ENCODE measurements at regions not wholly inside any gene's neighbourhood (a gene's known extent, or its start where the extent isn't known, plus 50 kb on each side); places are given as distances from the start of the nearest gene placed in this dataset.
A peak's percentile ranks its signal among the peaks of the same experiment; 100 is the strongest.

DNA sequence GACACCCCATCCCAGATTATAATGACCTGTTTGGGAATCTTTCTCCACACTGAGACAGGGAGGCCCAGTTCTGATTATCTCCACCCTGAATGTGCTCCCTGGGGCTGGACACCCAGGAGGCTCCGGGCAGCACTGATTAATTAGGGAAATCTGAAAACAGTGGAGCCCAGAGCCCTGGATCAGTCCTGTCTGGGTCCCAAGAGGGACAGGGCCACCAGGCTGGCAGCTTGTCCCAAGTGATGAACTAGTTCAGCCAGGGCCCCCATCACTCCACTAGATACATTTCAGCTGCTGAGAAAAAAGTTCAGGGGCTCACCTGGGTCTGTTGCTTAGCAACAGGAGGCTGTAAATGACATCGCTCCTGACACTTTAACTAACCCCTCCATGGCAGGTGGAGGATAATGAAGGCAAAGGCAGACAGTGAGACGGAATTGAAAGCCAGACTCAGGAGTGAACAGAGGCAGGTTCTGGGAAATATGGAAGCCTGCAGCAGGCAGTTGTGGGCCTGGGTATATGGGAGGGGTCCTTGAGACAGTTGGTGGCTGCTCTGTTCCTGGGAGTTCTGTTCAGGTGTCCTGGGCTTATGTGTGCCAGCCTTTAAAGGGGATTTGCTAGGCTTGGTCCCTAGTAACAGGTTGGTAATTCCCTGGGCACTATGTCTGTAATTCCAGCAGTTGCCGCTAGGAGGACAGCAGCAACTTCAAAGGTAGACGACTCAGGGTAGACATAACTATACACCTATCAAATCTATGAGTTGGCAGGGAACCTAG, 78.3 kb upstream of the CTNNBL1 start:
- no peaks in the 10 kb centered on the region for H3K4me1 Mint-ChIP-seq (ENCODE audit: low read depth)
- H3K9me3 Mint-ChIP-seq: no peaks in the 10 kb centered on the region
- H3K27me3 Mint-ChIP-seq (ENCODE audit: low read depth): peaks cover 21% of the 10 kb centered on the region
- H3K36me3 Mint-ChIP-seq (ENCODE audit: low read depth): no peaks in the 10 kb centered on the region
- no peak overlapping the region for H3K4me3 Mint-ChIP-seq
- no peak overlapping the region for H3K27ac Mint-ChIP-seq

DNA sequence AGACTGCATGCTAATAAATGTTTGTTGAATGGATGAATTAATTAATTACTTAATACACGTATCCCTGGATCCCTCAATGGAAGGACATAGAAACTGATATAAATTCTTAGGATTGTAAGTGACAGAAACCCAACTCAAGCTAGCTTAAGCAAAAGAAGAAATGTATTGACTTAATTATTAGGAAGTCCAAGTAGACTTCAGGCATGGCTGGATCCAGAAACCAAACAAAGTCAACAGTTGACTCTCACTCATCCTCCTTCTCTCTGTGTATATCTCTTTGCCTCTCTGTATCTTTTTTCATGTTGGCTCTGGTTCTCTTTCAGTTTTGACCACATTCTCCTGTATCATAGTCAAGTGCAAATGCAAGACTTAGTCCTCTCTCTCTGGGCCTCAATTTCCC, 82.0 kb upstream of the CTNNBL1 start:
- Mint-ChIP-seq H3K4me3 (no peak overlapping the region), H3K27me3 (ENCODE audit: low read depth) (peaks cover 6% of the 10 kb centered on the region), H3K27ac (no peak overlapping the region), H3K9me3 (no peaks in the 10 kb centered on the region), H3K4me1 (ENCODE audit: low read depth) (no peaks in the 10 kb centered on the region), H3K36me3 (ENCODE audit: low read depth) (no peaks in the 10 kb centered on the region)

DNA sequence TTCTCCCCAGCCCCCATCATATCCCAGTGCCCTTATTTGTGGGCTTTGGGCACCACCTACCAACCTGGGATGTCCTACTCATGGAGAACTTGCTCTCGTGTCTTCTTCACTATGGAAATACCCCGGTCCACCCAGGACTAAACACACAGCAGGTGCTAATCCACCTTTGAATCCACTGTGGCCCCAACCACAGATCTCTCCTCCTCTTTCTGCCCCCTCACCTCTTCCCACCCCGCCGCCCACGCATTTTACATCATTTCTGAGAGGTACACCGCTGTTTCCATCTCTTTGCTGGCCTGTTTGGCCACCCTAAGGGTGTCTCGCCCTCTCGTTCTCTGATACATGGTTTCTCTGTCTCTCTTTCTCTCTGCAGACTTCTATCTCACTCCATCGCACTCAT, 82.5 kb upstream of the CTNNBL1 start:
- Mint-ChIP-seq H3K27me3 (ENCODE audit: low read depth) (peaks cover 4% of the 10 kb centered on the region), H3K27ac (peak overlapping the region; percentile 26), H3K36me3 (ENCODE audit: low read depth) (no peaks in the 10 kb centered on the region)

DNA sequence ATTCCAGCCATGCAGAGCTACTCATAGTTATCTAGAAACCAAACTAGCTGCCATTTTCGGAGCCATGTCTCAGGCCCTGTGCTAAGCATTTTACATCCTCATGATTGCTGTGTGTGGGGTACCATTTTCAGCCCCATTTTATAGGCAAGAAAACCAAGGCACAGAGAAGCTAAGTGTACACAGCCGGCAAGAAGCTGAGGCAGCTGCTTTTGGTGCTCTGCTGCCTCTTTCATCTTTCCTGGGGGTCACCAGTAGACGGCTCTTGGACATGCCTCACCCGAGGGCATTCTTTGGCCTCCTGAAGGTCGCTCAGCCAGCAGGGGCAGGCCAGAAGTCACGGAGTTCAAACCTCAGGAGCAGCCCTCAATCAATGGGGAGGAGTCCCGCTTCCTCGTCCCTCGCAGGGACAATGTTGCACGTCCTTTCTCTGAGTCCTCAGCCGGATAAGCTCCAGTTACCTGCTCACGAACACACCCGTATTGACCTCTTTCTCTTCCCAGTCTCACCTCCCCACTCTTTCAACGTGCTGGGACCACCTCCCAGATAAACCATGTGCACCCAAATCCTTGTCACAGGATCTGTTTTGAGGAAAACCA, 82.6 kb upstream of the BLCAP start:
- Mint-ChIP-seq H3K36me3 (ENCODE audit: low read depth) (no peaks in the 10 kb centered on the region), H3K9me3 (no peaks in the 10 kb centered on the region), H3K27ac (no peak overlapping the region), H3K4me1 (ENCODE audit: low read depth) (no peaks in the 10 kb centered on the region), H3K27me3 (ENCODE audit: low read depth) (no peaks in the 10 kb centered on the region), H3K4me3 (no peak overlapping the region)

More for the DNA sequence above, 82.5 kb upstream of the CTNNBL1 start:
- H3K4me1 Mint-ChIP-seq (ENCODE audit: low read depth): no peaks in the 10 kb centered on the region
- H3K9me3 Mint-ChIP-seq: no peaks in the 10 kb centered on the region
- H3K4me3 Mint-ChIP-seq: no peak overlapping the region

GRCh38 chr20:37602634-37603033, 75.0 kb upstream of the BLCAP start:
- H3K4me1 Mint-ChIP-seq (ENCODE audit: low read depth): no peaks in the 10 kb centered on the region
- H3K27ac Mint-ChIP-seq: no peak overlapping the region
- H3K36me3 Mint-ChIP-seq (ENCODE audit: low read depth): no peaks in the 10 kb centered on the region
- no peak overlapping the region for H3K4me3 Mint-ChIP-seq
- peaks cover 23% of the 10 kb centered on the region for H3K27me3 Mint-ChIP-seq (ENCODE audit: low read depth)
- H3K9me3 Mint-ChIP-seq: no peaks in the 10 kb centered on the region

DNA sequence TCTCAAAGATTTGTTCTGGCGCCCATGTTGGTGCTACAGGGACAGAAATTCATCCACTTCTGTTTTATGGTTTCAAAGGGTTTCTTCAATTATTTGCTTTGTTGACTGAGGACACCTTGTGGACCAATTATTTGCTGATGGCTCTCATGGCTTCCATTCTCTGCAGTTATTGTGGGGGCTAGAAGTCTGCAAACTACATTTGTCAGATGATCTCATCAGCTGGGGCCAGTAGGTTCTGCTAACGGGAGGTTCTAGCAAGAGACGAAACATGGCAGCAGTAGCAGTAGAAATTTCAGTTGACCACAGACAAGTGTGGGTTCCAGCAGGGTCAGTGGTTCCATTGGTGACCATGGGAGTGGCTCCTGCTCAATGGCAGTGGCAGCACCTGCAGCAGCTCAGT, 72.8 kb upstream of the BLCAP start:
- Mint-ChIP-seq H3K4me1 (ENCODE audit: low read depth) (no peaks in the 10 kb centered on the region), H3K36me3 (ENCODE audit: low read depth) (no peaks in the 10 kb centered on the region), H3K27ac (no peak overlapping the region), H3K27me3 (ENCODE audit: low read depth) (peaks cover 26% of the 10 kb centered on the region), H3K4me3 (no peak overlapping the region), H3K9me3 (no peaks in the 10 kb centered on the region)

DNA sequence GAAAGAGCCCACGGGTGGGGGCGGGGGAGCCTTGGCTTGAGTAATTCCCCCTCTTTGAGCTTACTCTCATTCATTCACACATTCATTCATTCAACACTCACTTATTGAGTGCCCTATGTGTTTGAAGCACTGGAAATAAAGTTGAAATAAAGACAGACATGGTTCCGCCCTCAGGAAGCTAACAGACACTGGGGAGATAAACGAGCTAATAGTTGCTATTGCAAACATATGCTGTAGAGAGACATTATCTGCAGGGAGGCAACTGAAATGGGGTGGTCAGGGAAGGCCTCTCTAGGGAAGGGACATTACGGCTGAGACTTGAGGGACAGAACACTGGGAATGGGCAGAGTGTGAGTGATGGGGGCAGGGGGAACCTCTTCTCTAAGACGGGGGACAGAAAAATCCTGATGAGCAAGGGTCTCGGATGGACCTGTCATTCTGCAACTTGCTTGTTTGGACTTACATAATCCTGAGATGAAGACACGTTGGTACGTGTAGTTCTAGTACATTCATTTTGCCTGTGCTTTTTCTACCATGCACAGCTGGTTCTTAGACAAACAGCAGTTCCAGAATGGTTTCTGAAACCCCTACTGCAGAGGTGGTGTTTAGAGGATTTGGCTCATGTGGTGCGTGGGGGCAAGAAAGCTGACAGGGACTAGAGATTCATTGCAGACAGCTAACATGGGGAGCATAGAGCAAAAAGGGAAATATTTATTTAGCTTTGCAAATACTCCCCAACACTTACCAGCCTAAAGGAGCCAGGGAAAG, 71.1 kb upstream of the BLCAP start:
- H3K4me3 Mint-ChIP-seq: no peak overlapping the region
- no peaks in the 10 kb centered on the region for H3K4me1 Mint-ChIP-seq (ENCODE audit: low read depth)
- H3K9me3 Mint-ChIP-seq: no peaks in the 10 kb centered on the region
- H3K36me3 Mint-ChIP-seq (ENCODE audit: low read depth): no peaks in the 10 kb centered on the region
- H3K27ac Mint-ChIP-seq: no peak overlapping the region
- peaks cover 18% of the 10 kb centered on the region for H3K27me3 Mint-ChIP-seq (ENCODE audit: low read depth)

- no peaks in the 10 kb centered on the region for H3K9me3 Mint-ChIP-seq
- H3K27ac Mint-ChIP-seq: no peak overlapping the region
- no peak overlapping the region for H3K4me3 Mint-ChIP-seq
- H3K36me3 Mint-ChIP-seq (ENCODE audit: low read depth): no peaks in the 10 kb centered on the region
- peaks cover 17% of the 10 kb centered on the region for H3K27me3 Mint-ChIP-seq (ENCODE audit: low read depth)
- H3K4me1 Mint-ChIP-seq (ENCODE audit: low read depth): no peaks in the 10 kb centered on the region
These were observed 70.4 kb upstream of the BLCAP start for GRCh38 chr20:37598100-37598543.

DNA sequence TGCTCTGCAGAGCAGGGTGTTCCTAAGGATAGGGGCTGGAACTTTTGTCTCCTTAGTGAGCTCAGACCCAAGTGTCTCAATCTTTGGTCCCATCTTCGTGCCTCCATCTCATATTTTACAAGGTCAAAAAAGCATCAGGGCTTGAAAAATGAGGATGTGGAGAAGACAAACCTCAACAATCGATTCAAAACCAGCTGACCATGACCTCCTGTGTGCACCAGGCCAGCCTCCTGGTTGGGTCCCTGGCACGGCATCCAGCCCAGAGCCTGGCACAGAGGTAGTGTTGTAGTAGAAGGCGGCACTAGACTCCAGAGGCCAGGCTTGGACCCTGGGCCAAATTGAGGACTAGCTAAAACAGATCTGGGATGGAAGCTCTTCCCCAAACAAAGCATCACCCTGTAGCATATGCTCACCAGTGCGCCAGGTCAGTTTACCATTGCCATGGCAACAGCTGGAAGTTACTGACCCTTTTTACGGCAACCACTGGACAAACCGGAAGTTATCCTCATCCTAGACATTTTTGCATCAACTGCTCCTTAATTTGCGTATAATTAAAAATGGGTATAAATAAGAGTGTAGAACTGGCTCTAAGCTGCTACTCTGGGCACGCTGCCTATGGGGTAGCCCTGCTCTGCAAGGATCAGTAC, 69.3 kb upstream of the BLCAP start:
- H3K4me3 Mint-ChIP-seq: no peak overlapping the region
- no peaks in the 10 kb centered on the region for H3K36me3 Mint-ChIP-seq (ENCODE audit: low read depth)
- H3K27ac Mint-ChIP-seq: no peak overlapping the region
- H3K4me1 Mint-ChIP-seq (ENCODE audit: low read depth): no peaks in the 10 kb centered on the region
- peaks cover 17% of the 10 kb centered on the region for H3K27me3 Mint-ChIP-seq (ENCODE audit: low read depth)
- H3K9me3 Mint-ChIP-seq: no peaks in the 10 kb centered on the region

- Mint-ChIP-seq H3K9me3 (no peaks in the 10 kb centered on the region), H3K36me3 (ENCODE audit: low read depth) (no peaks in the 10 kb centered on the region), H3K27ac (no peak overlapping the region), H3K27me3 (ENCODE audit: low read depth) (peaks cover 17% of the 10 kb centered on the region), H3K4me3 (no peak overlapping the region), H3K4me1 (ENCODE audit: low read depth) (no peaks in the 10 kb centered on the region)
These were observed 68.5 kb upstream of the BLCAP start for GRCh38 chr20:37596168-37596567.

GRCh38 chr20:37593710-37594109, 66.0 kb upstream of the BLCAP start:
- Mint-ChIP-seq H3K4me3 (no peak overlapping the region), H3K36me3 (ENCODE audit: low read depth) (no peaks in the 10 kb centered on the region), H3K9me3 (no peaks in the 10 kb centered on the region), H3K4me1 (ENCODE audit: low read depth) (no peaks in the 10 kb centered on the region), H3K27me3 (ENCODE audit: low read depth) (peaks cover 6% of the 10 kb centered on the region), H3K27ac (no peak overlapping the region)

GRCh38 chr20:37590938-37591490, 63.3 kb upstream of the BLCAP start:
- H3K27ac Mint-ChIP-seq: no peak overlapping the region
- H3K4me1 Mint-ChIP-seq (ENCODE audit: low read depth): no peaks in the 10 kb centered on the region
- H3K27me3 Mint-ChIP-seq (ENCODE audit: low read depth): peaks cover 10% of the 10 kb centered on the region
- H3K36me3 Mint-ChIP-seq (ENCODE audit: low read depth): no peaks in the 10 kb centered on the region
- no peak overlapping the region for H3K4me3 Mint-ChIP-seq
- H3K9me3 Mint-ChIP-seq: no peaks in the 10 kb centered on the region

DNA sequence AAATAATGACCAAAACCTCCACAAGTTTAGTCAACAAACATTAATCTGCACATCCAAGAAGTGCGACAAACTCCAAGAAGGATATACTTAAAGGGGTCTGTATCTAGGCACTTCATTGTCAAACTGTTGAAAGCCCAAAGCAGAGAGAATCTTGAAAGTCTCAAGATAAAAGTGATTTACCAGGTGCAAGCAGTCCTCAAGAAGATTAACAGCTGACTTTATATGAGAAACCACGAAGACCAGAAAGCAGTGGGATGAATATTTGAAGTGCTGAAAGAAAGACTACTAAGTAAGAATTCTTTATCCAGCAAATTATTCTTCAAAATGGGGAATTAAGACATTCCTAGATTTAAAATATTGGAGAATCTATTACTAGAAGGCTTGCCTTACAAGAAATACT, 58.4 kb upstream of the BLCAP start:
- Mint-ChIP-seq H3K9me3 (no peaks in the 10 kb centered on the region), H3K4me1 (ENCODE audit: low read depth) (no peaks in the 10 kb centered on the region), H3K27ac (no peak overlapping the region), H3K4me3 (no peak overlapping the region), H3K27me3 (ENCODE audit: low read depth) (peaks cover 21% of the 10 kb centered on the region), H3K36me3 (ENCODE audit: low read depth) (no peaks in the 10 kb centered on the region)

- H3K9me3 Mint-ChIP-seq: no peaks in the 10 kb centered on the region
- no peaks in the 10 kb centered on the region for H3K4me1 Mint-ChIP-seq (ENCODE audit: low read depth)
- H3K36me3 Mint-ChIP-seq (ENCODE audit: low read depth): no peaks in the 10 kb centered on the region
- no peak overlapping the region for H3K4me3 Mint-ChIP-seq
- no peak overlapping the region for H3K27ac Mint-ChIP-seq
- peaks cover 21% of the 10 kb centered on the region for H3K27me3 Mint-ChIP-seq (ENCODE audit: low read depth)
These were observed 56.6 kb upstream of the BLCAP start for GRCh38 chr20:37584238-37584807.

Measured in T-helper 1 cell treated with Interleukin-12 subunit alpha and Interleukin-12 subunit beta and Interleukin-4 antibody, amounts not matched to agents 30 μg/mL and 1 μg/mL, for 36 hours (primary cell).